HCT116 (cell line): ENCODE measurements at regions not wholly inside any gene's neighbourhood (a gene's known extent, or its start where the extent isn't known, plus 50 kb on each side); places are given as distances from the start of the nearest gene placed in this dataset.

Experiments used
- ATAC-seq: fragments of 200-7000 bp; cut with Tn5 transposase; 2 replicates; pipeline ENCODE4 v1.9.1; 2020; ENCODE audit warnings: mild to moderate bottlenecking, moderate library complexity
- BruUV-seq: library from RNA; stranded (reverse); fragments of 400-500 nt; replicated peaks from 2 replicates; lab custom pipeline; 2021; lab: Mats Ljungman, UMichigan
- CTCF ChIA-PET: fragments of 300-600 bp; sonication (Branson Sonifier 250); formaldehyde crosslinking; loops from one replicate; lab custom pipeline; 2021; ENCODE audit warnings: antibody characterized with exemption; lab: Charles Lee
- POLR2A ChIA-PET: fragments of 300-600, 350-600 bp; sonication (Branson Sonifier 250); formaldehyde crosslinking; loops from one replicate; lab custom pipeline; 2021; ENCODE audit warnings: antibody characterized with exemption; lab: Charles Lee
- RAD21 ChIA-PET, 2 experiments: fragments of 300-600 bp; sonication (Branson Sonifier 250); formaldehyde crosslinking; loops; one replicate each; lab custom pipeline; 2023; ENCODE audit warnings: low total read pairs in 2 of 2; ENCODE audit not compliant: uncharacterized antibody in 2 of 2, unreplicated experiment in 2 of 2, low non-redundant PET in 1 of 2; lab: Charles Lee
- DNase-seq: peaks from one replicate; pipeline ENCODE4 v3.0.0-alpha.2; 2010; ENCODE audit warnings: low read depth, low spot score
- H2AFZ ChIP-seq: fragments of 200-600 bp; shearing (Covaris generic), sonication (generic); 2 replicates; pipeline ENCODE4 v1.6.1; 2017; ENCODE audit warnings: low read depth, mixed run types, mixed read lengths, antibody characterized with exemption, low read length; ENCODE audit not compliant: poor library complexity, severe bottlenecking
- H3K27ac ChIP-seq: 2 replicates; pipeline ENCODE4 v1.5.1; 2012; ENCODE audit warnings: low read depth, low read length
- H3K27me3 ChIP-seq: fragments of 200-600 bp; sonication (generic); 2 replicates; pipeline ENCODE4 v1.6.1; 2016; ENCODE audit warnings: mixed run types, low read length, mixed read lengths; ENCODE audit not compliant: insufficient read depth
- H3K36me3 ChIP-seq, 2 experiments: fragments of 200-500 bp in 1 of 2; fragments of 200-600 bp in 1 of 2; sonication (Bioruptor generic) in 1 of 2; sonication (generic) in 1 of 2; 2 replicates each; pipeline versions ENCODE4 v1.5.1 to v1.6.1; 2014 to 2016; ENCODE audit warnings: low read length in 2 of 2, inconsistent platforms in 1 of 2, mixed read lengths in 1 of 2, mixed run types in 1 of 2; ENCODE audit not compliant: insufficient read depth in 2 of 2, control insufficient read depth in 1 of 2
- H3K4me1 ChIP-seq, 2 experiments: fragments of 200-600 bp in 1 of 2; sonication (generic) in 1 of 2; 2 replicates each; pipeline versions ENCODE4 v1.5.1 to v1.6.1; 2012 to 2017; ENCODE audit warnings: low read length in 2 of 2, inconsistent platforms in 1 of 2, mild to moderate bottlenecking in 1 of 2, mixed read lengths in 1 of 2, mixed run types in 1 of 2, moderate library complexity in 1 of 2; ENCODE audit not compliant: insufficient read depth in 2 of 2, control insufficient read depth in 1 of 2
- H3K4me2 ChIP-seq: fragments of 200-600 bp; sonication (generic); 2 replicates; pipeline ENCODE4 v1.6.1; 2017; ENCODE audit warnings: mixed run types, low read length, mixed read lengths
- H3K4me3 ChIP-seq, 2 experiments: fragments of 200-600 bp in 1 of 2; sonication (generic) in 1 of 2; replicated peaks in 1 of 2; 2 replicates each; pipeline ENCODE4 v1.5.1; 2011 to 2016; ENCODE audit warnings: low read length in 2 of 2, control low read depth in 1 of 2, low read depth in 1 of 2, mild to moderate bottlenecking in 1 of 2, mixed read lengths in 1 of 2, mixed run types in 1 of 2
- H3K79me2 ChIP-seq: fragments of 200-600 bp; sonication (generic); 2 replicates; pipeline ENCODE4 v1.6.1; 2017; ENCODE audit warnings: mild to moderate bottlenecking, mixed run types, low read length, moderate library complexity, mixed read lengths; ENCODE audit not compliant: insufficient read depth
- H3K9ac ChIP-seq: fragments of 200-600 bp; sonication (generic); 2 replicates; pipeline ENCODE4 v1.6.1; 2016; ENCODE audit warnings: low read length, mixed read lengths
- H3K9me2 ChIP-seq: fragments of 200-600 bp; sonication (generic), shearing (Covaris generic); 2 replicates; pipeline ENCODE4 v1.6.1; 2017; ENCODE audit warnings: mixed run types, mild to moderate bottlenecking, moderate library complexity; ENCODE audit not compliant: insufficient read depth
- H3K9me3 ChIP-seq, 2 experiments: fragments of 200-500 bp in 1 of 2; fragments of 200-600 bp in 1 of 2; sonication (Bioruptor generic) in 1 of 2; sonication (generic) in 1 of 2; 2 replicates each; pipeline ENCODE4 v1.6.1; 2014 to 2017; ENCODE audit warnings: low read length in 2 of 2, mixed read lengths in 2 of 2, inconsistent platforms in 1 of 2, low read depth in 1 of 2, mild to moderate bottlenecking in 1 of 2, mixed run types in 1 of 2, moderate library complexity in 1 of 2; ENCODE audit not compliant: control insufficient read depth in 1 of 2, insufficient read depth in 1 of 2
- H4K20me1 ChIP-seq: fragments of 200-600 bp; sonication (generic), shearing (Covaris generic); 2 replicates; pipeline ENCODE4 v1.6.1; 2017; ENCODE audit warnings: mixed run types, mild to moderate bottlenecking, moderate library complexity; ENCODE audit not compliant: insufficient read depth
- CBX3 ChIP-seq: IDR thresholded peaks from 2 replicates; pipeline ENCODE4 v1.6.1; 2012; ENCODE audit warnings: low read depth
- CEBPB ChIP-seq: IDR thresholded peaks from 2 replicates; pipeline ENCODE4 v1.6.1; 2012; ENCODE audit warnings: low read depth
- ELF1 ChIP-seq: IDR thresholded peaks from 2 replicates; pipeline ENCODE4 v1.6.1; 2012; ENCODE audit warnings: low read depth, borderline replicate concordance
- EZH2 ChIP-seq: fragments of 200-600 bp; sonication (generic); IDR thresholded peaks from 2 replicates; pipeline ENCODE4 v1.6.1; 2017; ENCODE audit warnings: antibody characterized with exemption, mixed run types
- EZH2phosphoT487 ChIP-seq: fragments of 200-600 bp; IDR thresholded peaks from 2 replicates; pipeline ENCODE4 v1.6.1; 2018; ENCODE audit warnings: antibody characterized with exemption, borderline replicate concordance
- FOSL1 ChIP-seq: IDR thresholded peaks from 2 replicates; pipeline ENCODE4 v1.6.1; 2012; ENCODE audit warnings: low read depth
- JUND ChIP-seq: IDR thresholded peaks from 2 replicates; pipeline ENCODE4 v1.6.1; 2012
- POLR2A ChIP-seq: IDR thresholded peaks from 2 replicates; pipeline ENCODE4 v1.7.0; 2011; ENCODE audit warnings: borderline replicate concordance; ENCODE audit not compliant: insufficient read depth, insufficient read length; ENCODE audit errors: extremely low read depth
- POLR2AphosphoS5 ChIP-seq: IDR thresholded peaks from 2 replicates; pipeline ENCODE4 v1.6.1; 2011; ENCODE audit warnings: mild to moderate bottlenecking, low read depth, low read length, moderate library complexity
- RAD21 ChIP-seq: IDR thresholded peaks from 2 replicates; pipeline ENCODE4 v1.6.1; 2012; ENCODE audit warnings: low read depth, mild to moderate bottlenecking
- SIN3A ChIP-seq: IDR thresholded peaks from 2 replicates; pipeline ENCODE4 v1.6.1; 2012; ENCODE audit warnings: low read depth
- SP1 ChIP-seq: IDR thresholded peaks from 2 replicates; pipeline ENCODE4 v1.6.1; 2012; ENCODE audit warnings: low read depth
- TCF7L2 ChIP-seq: IDR thresholded peaks from 2 replicates; pipeline ENCODE4 v1.7.0; 2011; ENCODE audit warnings: borderline replicate concordance, inconsistent platforms; ENCODE audit not compliant: insufficient read depth, insufficient read length; ENCODE audit errors: extremely low read depth
- YY1 ChIP-seq: IDR thresholded peaks from 2 replicates; pipeline ENCODE4 v1.6.1; 2011; ENCODE audit warnings: low read length, low read depth, moderate library complexity, mild to moderate bottlenecking; ENCODE audit not compliant: insufficient replicate concordance; ENCODE audit errors: extremely low read depth
- ZFX ChIP-seq: fragments of 450-650 bp; IDR thresholded peaks from 2 replicates; pipeline ENCODE4 v1.6.1; 2017
- ZNF274 ChIP-seq: fragments of 200-500 bp; sonication (Bioruptor generic); IDR thresholded peaks from 2 replicates; pipeline ENCODE4 v1.6.1; 2014; ENCODE audit warnings: mild to moderate bottlenecking, low read depth, low read length, inconsistent platforms
- intact Hi-C: fragments of 100-400 bp; cut with micrococcal nuclease; formaldehyde crosslinking; loops from 2 replicates; pipeline ENCODE4 v1.10.0; 2022
- TF ChIP-seq, protein P1 (sequence below): IDR thresholded peaks from 2 replicates; pipeline ENCODE4 v1.6.1; 2011; ENCODE audit warnings: mild to moderate bottlenecking, low read length, moderate library complexity; ENCODE audit not compliant: insufficient replicate concordance; ENCODE audit errors: extremely low read depth
- TF ChIP-seq, protein P2 (sequence below), 3 experiments: fragments of 200-600 bp in 1 of 3; sonication (generic) in 1 of 3; IDR thresholded peaks in 2 of 3; conservative IDR thresholded peaks in 1 of 3; 2 replicates each; pipeline ENCODE4 v1.5.1; 2012 to 2017; ENCODE audit warnings: low read depth in 2 of 3, low read length in 2 of 3, antibody characterized with exemption in 1 of 3, borderline replicate concordance in 1 of 3, control low read depth in 1 of 3, mild to moderate bottlenecking in 1 of 3, mixed read lengths in 1 of 3, mixed run types in 1 of 3, moderate library complexity in 1 of 3; ENCODE audit not compliant: insufficient read depth in 1 of 3

DNA sequence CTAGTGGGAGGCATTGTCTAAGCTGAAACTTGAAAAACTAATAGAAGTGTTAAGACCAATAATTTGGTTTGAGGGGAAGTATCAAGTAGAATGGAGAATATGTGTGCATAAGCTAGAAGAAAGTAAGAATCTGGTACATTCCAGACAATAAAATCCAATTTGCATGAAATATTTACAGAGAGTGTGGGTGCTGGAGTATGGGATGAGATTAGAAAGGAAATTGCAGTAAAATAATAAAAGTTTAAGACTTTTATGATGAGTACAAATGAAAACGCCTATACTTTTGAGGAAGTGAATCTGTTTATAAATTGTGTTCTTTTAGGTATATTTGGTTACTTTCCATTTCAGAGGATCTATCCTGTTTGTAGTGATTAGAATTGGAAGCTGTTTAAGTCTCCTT, 165.4 kb upstream of the TNC start (continued):
- no peak for TF ChIP-seq SIN3A
- no peak for TF ChIP-seq ZNF274
- TF ChIP-seq EZH2phosphoT487 = no peak
- no peak for TF ChIP-seq ELF1
- TF ChIP-seq JUND = no peak

DNA sequence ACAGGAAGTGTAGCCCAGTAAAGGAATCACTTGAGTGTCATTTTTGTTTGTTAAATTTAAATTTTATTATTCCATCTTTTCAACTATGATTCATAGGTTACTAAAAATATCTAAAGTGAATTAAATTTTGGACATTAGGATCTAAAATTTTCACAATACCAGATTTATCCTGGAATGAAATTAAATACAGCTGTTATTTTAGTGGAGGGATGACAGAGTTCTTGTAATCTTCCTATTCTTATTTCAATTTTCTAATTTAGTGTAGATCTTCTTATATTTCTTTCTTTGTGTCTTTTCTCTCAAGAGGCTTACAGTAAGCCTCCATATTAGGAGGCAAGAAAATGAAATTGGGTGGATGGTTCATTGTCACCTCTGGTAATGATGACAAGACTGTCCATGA, 167.9 kb upstream of the TNC start:
- RAD21 ChIA-PET = no interaction called here
- POLR2A ChIA-PET = no interaction called here
- intact Hi-C loops = no loop called here
- H3K27ac ChIP-seq = no peak overlapping the region
- TF ChIP-seq CEBPB (no peak), RAD21 (no peak), EZH2 (no peak), FOSL1 (no peak), POLR2A (no peak), ZNF274 (no peak), ZFX (no peak), ELF1 (no peak), CBX3 (no peak), TCF7L2 (no peak), SIN3A (no peak), EZH2phosphoT487 (no peak), POLR2AphosphoS5 (no peak), YY1 (no peak), SP1 (no peak), JUND (no peak)
- TF ChIP-seq, protein P1, sequence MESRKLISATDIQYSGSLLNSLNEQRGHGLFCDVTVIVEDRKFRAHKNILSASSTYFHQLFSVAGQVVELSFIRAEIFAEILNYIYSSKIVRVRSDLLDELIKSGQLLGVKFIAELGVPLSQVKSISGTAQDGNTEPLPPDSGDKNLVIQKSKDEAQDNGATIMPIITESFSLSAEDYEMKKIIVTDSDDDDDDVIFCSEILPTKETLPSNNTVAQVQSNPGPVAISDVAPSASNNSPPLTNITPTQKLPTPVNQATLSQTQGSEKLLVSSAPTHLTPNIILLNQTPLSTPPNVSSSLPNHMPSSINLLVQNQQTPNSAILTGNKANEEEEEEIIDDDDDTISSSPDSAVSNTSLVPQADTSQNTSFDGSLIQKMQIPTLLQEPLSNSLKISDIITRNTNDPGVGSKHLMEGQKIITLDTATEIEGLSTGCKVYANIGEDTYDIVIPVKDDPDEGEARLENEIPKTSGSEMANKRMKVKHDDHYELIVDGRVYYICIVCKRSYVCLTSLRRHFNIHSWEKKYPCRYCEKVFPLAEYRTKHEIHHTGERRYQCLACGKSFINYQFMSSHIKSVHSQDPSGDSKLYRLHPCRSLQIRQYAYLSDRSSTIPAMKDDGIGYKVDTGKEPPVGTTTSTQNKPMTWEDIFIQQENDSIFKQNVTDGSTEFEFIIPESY = no peak
- TF ChIP-seq, protein P2, sequence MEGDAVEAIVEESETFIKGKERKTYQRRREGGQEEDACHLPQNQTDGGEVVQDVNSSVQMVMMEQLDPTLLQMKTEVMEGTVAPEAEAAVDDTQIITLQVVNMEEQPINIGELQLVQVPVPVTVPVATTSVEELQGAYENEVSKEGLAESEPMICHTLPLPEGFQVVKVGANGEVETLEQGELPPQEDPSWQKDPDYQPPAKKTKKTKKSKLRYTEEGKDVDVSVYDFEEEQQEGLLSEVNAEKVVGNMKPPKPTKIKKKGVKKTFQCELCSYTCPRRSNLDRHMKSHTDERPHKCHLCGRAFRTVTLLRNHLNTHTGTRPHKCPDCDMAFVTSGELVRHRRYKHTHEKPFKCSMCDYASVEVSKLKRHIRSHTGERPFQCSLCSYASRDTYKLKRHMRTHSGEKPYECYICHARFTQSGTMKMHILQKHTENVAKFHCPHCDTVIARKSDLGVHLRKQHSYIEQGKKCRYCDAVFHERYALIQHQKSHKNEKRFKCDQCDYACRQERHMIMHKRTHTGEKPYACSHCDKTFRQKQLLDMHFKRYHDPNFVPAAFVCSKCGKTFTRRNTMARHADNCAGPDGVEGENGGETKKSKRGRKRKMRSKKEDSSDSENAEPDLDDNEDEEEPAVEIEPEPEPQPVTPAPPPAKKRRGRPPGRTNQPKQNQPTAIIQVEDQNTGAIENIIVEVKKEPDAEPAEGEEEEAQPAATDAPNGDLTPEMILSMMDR (IDR thresholded peaks at IDR 0.05 in 2 of 3, conservative IDR thresholded peaks at IDR 0.05 in 1 of 3; ENCODE audit: borderline replicate concordance in 1 of 3, insufficient read depth in 1 of 3, low read depth in 2 of 3, low read length in 2 of 3) = no peak
- H3K27me3 ChIP-seq = no peaks in the 10 kb centered on the region
- no peaks in the 10 kb centered on the region for H3K36me3 ChIP-seq
- H4K20me1 ChIP-seq = no peaks in the 10 kb centered on the region
- H2AFZ ChIP-seq = no peak overlapping the region
- H3K9ac ChIP-seq = no peak overlapping the region
- H3K79me2 ChIP-seq = no peaks in the 10 kb centered on the region
- no peaks in the 10 kb centered on the region for H3K9me3 ChIP-seq
- BruUV-seq = no TSS peak
- no peak for DNase-seq
- CTCF ChIA-PET = no interaction called here
- ATAC-seq = no peak
- no peaks in the 10 kb centered on the region; the same call in 1 of the 2 replicates for H3K9me2 ChIP-seq
- H3K4me3 ChIP-seq = no peak overlapping the region
- H3K4me2 ChIP-seq = no peak overlapping the region
- no peaks in the 10 kb centered on the region for H3K4me1 ChIP-seq
